Sciatic nerve (tissue), 2 donors: ENCODE measurements at regions not wholly inside any gene's neighbourhood (a gene's known extent, or its start where the extent isn't known, plus 50 kb on each side); places are given as distances from the start of the nearest gene placed in this dataset.
"Not testable (repeated sequence)": the region's sequence is repeated elsewhere in the genome, so short reads cannot be mapped to it uniquely, and the experiment has no call there.

Experiments
- ATAC-seq: fragments of 200-7000 bp; cut with Tn5 transposase; one replicate; pipeline ENCODE4 v1.9.1; 2020; ENCODE audit warnings: mild to moderate bottlenecking, moderate library complexity
- DNase-seq: peaks from one replicate; pipeline ENCODE4 v3.0.0-alpha.2; 2020; ENCODE audit warnings: low spot score
- intact Hi-C: fragments of 100-400 bp; cut with DNase I; formaldehyde crosslinking; loops from one replicate; pipeline ENCODE4 v1.14.2; 2022
- donor health status: DM: no; HTN: no; CAD: no.
- donor health status: DM: no; HTN: no; CAD: no.

GRCh38 chr1:192862271-192862670 lies 53.4 kb downstream of the RGS2 start:
- ATAC-seq (no peak), DNase-seq (no peak)
- intact Hi-C loops = no loop called here

- ATAC-seq (no peak), DNase-seq (no peak)
- intact Hi-C loops = no loop called here
Measured at GRCh38 chr1:192866241-192866868, 57.5 kb downstream of the RGS2 start.

DNA sequence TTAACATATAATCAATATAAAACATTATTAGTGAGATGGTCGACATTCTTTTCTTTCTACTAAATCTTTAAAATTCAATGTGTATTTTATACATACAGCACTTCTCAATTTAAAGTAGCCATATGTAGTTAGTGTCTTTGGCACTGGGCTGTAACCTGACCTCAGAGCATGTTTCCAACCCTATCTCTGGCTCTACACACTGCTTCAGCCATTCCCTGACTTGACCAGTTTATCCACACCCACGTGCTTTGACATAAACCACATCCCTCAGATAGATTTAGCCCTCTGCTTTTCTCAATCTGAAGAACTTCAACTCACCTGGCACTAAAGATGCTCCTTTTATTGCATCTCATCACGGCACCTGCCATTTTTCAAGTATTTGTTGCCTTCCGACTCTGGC lies 58.3 kb downstream of the RGS2 start:
- DNase-seq (no peak), ATAC-seq (no peak)

GRCh38 chr1:192869308-192869940 lies 60.6 kb downstream of the RGS2 start:
- ATAC-seq (no peak), DNase-seq (no peak)
- intact Hi-C loops = no loop called here

More for the DNA sequence above, 58.3 kb downstream of the RGS2 start:
- intact Hi-C loops = no loop called here

DNA sequence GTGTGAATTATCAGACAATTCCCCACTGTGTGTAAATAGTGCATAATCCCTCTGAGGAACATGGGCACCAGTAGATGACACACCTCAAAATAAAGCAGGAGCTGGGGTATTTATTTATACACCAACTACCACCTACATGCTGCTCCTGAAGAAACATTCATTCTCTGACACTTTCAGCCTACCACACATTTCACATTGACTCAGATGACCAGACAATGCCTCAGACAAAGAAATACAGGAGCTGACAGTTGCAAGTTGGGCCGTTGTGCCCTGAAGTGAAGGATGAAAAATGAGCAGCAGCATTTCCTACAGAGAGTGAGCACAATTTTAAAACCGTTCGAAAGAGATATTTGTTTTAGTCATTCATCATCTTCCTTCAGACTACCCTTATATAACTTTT lies 63.2 kb downstream of the RGS2 start:
- intact Hi-C loops = no loop called here

GRCh38 chr1:192873836-192874235 lies 65.0 kb downstream of the RGS2 start:
- ATAC-seq (no peak), DNase-seq (no peak)
- intact Hi-C loops = no loop called here

More for the DNA sequence above, 63.2 kb downstream of the RGS2 start:
- ATAC-seq (no peak), DNase-seq (no peak)

GRCh38 chr1:192876633-192877032 lies 67.8 kb downstream of the RGS2 start:
- ATAC-seq = no peak
- intact Hi-C loops = no loop called here

DNA sequence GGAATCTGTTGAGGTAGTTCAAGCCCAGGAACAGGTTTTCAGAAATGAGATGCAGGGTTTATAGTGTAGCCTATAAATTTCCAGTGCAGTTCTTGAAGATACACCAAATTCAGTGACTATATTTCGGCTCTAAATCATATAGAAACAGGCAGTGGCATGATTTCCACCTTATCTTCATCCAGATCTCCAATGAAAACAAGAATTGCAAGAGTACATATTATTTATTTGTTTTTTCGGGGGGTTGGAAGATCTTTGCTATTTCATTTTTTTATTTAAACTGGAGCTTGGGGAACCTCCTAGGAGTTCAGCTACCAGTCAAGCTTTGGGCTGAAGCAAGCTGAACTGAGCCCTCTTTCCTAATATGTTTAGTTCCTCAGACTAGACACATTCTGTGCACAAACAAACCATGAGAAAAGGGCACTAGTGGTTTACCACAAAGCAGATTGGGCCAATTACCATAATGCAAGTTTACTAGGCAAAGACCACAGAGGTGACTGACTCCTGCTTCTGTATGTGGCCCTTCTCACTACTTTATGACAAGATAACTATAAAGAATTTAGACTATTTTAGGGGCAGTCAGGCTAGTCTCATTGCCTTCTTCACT lies 68.5 kb downstream of the RGS2 start:
- intact Hi-C loops = no loop called here
- DNase-seq (no peak), ATAC-seq (no peak)

More at GRCh38 chr1:192876633-192877032, 67.8 kb downstream of the RGS2 start:
- DNase-seq = no peak

DNA sequence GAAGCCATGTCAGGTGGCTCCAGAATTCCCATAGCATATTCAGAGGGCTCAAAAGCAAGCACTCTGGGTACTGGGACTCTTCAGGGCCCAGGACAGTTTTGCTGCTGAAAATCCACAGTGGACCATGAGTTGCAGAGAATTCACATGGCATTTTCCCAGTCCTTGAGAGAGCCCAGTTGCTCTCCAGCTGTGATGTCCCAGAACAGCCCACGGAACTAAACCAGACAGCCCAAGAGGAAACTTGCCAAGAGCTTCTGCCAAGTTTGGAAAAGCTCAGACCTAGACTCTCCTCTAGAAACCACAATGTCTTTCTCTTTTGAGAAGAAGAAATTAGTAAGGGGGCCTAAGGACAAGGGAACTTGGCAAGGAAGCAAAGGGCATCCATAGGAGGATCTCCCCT lies 69.4 kb downstream of the RGS2 start:
- ATAC-seq (peak; percentile 50), DNase-seq (no peak)
- intact Hi-C loops = no loop called here

GRCh38 chr1:192879406-192879805 lies 70.6 kb downstream of the RGS2 start:
- no peak for DNase-seq
- no peak for ATAC-seq
- intact Hi-C loops = no loop called here

GRCh38 chr1:192880231-192880630 lies 71.4 kb downstream of the RGS2 start:
- DNase-seq = no peak
- intact Hi-C loops = no loop called here
- no peak for ATAC-seq

- intact Hi-C loops = no loop called here
- ATAC-seq (no peak), DNase-seq (no peak)
Measured at GRCh38 chr1:192884241-192884640, 75.4 kb downstream of the RGS2 start.

GRCh38 chr1:192885387-192885786 lies 76.5 kb downstream of the RGS2 start:
- ATAC-seq, intact Hi-C loops, DNase-seq: not testable (repeated sequence)

DNA sequence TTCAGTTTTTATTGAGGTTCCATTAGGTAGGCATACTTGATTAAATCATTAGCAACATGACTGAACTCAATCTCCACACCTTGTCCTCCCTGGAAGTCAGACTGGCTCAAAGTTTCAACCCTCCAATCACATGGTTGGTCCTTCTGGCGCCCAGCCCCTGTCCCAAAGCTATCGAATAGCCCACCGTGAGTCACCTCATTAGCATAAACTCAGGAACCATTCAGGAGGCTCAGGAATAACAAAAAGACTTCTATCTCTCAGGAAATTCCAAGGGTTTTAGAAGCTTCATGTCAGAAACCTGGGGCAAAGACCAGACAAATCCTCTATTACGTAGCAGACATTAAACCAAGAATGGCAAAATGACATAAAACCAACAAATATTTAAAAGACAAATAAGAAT lies 78.6 kb downstream of the RGS2 start:
- intact Hi-C loops = no loop called here
- ATAC-seq = no peak
- DNase-seq = no peak

DNA sequence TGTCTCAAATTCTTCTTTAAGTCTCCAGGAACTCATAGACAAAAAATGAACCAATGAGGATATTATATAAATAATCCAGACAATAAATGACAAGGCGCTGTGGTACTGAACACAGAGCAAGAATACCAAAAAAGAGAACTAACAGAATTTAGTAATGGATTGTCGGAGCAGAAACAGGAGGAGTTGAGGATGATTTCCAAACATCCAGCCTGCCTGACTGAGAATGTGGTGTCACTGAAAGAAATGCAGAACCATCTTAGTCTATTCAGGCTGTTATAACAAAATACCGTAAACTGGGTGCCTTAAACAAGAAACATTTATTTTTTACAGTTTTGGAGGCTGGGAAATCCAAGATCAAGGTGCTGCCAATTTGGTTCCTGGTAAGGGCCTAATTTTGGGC lies 79.7 kb downstream of the RGS2 start:
- DNase-seq (no peak), ATAC-seq (no peak)
- intact Hi-C loops = no loop called here

- DNase-seq (no peak), ATAC-seq (no peak)
- intact Hi-C loops = no loop called here
Measured at GRCh38 chr1:192889082-192889481, 80.2 kb downstream of the RGS2 start.

GRCh38 chr1:192890134-192890533 lies 81.3 kb downstream of the RGS2 start:
- intact Hi-C loops = no loop called here
- DNase-seq (no peak), ATAC-seq (no peak)

- no peak for ATAC-seq
- intact Hi-C loops = no loop called here
- DNase-seq = no peak
Measured at GRCh38 chr1:192892934-192893333, 84.1 kb downstream of the RGS2 start.

- ATAC-seq, DNase-seq, intact Hi-C loops: not testable (repeated sequence)
Measured at GRCh38 chr1:192895487-192895886, 86.6 kb downstream of the RGS2 start.

- ATAC-seq (no peak), DNase-seq (no peak)
- intact Hi-C loops = no loop called here
Measured at GRCh38 chr1:192896376-192896775, 87.5 kb downstream of the RGS2 start.

- ATAC-seq = no peak
- intact Hi-C loops = no loop called here
- no peak for DNase-seq
Measured at GRCh38 chr1:192901500-192901899, 92.7 kb downstream of the RGS2 start.
